RWPE2 (cell line): ENCODE measurements at regions not wholly inside any gene's neighbourhood (a gene's known extent, or its start where the extent isn't known, plus 50 kb on each side); places are given as distances from the start of the nearest gene placed in this dataset.

Source experiments
- ATAC-seq: fragments of 200-7000 bp; cut with Tn5 transposase; 3 replicates; pipeline ENCODE4 v1.9.1; 2021; ENCODE audit warnings: low read depth
- DNase-seq: peaks from one replicate; pipeline ENCODE4 v3.0.0-alpha.2; 2020; ENCODE audit warnings: low spot score
- H3K27ac ChIP-seq: fragments of 450-650 bp; 2 replicates; pipeline ENCODE4 v1.5.1; 2017; ENCODE audit warnings: mild to moderate bottlenecking; ENCODE audit not compliant: poor library complexity, severe bottlenecking
- H3K27me3 ChIP-seq: fragments of 250-450 bp; sonication (Bioruptor Pico); 2 replicates; pipeline ENCODE4 v1.5.1; 2021; ENCODE audit warnings: mild to moderate bottlenecking, moderate library complexity; ENCODE audit not compliant: insufficient read depth, poor library complexity, severe bottlenecking
- H3K36me3 ChIP-seq: fragments of 250-450 bp; sonication (Bioruptor Pico); 2 replicates; pipeline ENCODE4 v1.5.1; 2020; ENCODE audit warnings: low read depth, mild to moderate bottlenecking, moderate library complexity
- H3K4me1 ChIP-seq: fragments of 250-450 bp; sonication (Bioruptor Pico); 2 replicates; pipeline ENCODE4 v1.5.1; 2021; ENCODE audit warnings: mild to moderate bottlenecking, moderate library complexity; ENCODE audit not compliant: insufficient read depth, poor library complexity, severe bottlenecking
- H3K4me3 ChIP-seq: fragments of 250-450 bp; sonication (Bioruptor Pico); 2 replicates; pipeline ENCODE4 v1.5.1; 2021; ENCODE audit warnings: mild to moderate bottlenecking, moderate library complexity; ENCODE audit not compliant: severe bottlenecking
- H3K9me3 ChIP-seq: fragments of 250-450 bp; sonication (Bioruptor Pico); 2 replicates; pipeline ENCODE4 v1.5.1; 2021; ENCODE audit warnings: mild to moderate bottlenecking, moderate library complexity; ENCODE audit not compliant: severe bottlenecking
- TF ChIP-seq, protein P1 (sequence below): fragments of 450-650 bp; IDR thresholded peaks from one replicate; pipeline ENCODE4 v1.5.1; 2017; ENCODE audit warnings: mild to moderate bottlenecking, moderate library complexity; ENCODE audit not compliant: poor library complexity, severe bottlenecking

GRCh38 chr1:104574620-104575019, 824.9 kb downstream of the AMY1C start:
- no peak for ATAC-seq
- TF ChIP-seq, protein P1, sequence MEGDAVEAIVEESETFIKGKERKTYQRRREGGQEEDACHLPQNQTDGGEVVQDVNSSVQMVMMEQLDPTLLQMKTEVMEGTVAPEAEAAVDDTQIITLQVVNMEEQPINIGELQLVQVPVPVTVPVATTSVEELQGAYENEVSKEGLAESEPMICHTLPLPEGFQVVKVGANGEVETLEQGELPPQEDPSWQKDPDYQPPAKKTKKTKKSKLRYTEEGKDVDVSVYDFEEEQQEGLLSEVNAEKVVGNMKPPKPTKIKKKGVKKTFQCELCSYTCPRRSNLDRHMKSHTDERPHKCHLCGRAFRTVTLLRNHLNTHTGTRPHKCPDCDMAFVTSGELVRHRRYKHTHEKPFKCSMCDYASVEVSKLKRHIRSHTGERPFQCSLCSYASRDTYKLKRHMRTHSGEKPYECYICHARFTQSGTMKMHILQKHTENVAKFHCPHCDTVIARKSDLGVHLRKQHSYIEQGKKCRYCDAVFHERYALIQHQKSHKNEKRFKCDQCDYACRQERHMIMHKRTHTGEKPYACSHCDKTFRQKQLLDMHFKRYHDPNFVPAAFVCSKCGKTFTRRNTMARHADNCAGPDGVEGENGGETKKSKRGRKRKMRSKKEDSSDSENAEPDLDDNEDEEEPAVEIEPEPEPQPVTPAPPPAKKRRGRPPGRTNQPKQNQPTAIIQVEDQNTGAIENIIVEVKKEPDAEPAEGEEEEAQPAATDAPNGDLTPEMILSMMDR: no peak
- Histone ChIP-seq H3K36me3 (no peaks in the 10 kb centered on the region), H3K27ac (no peak overlapping the region), H3K27me3 (no peaks in the 10 kb centered on the region), H3K4me1 (no peaks in the 10 kb centered on the region), H3K4me3 (no peak overlapping the region), H3K9me3 (no peaks in the 10 kb centered on the region)
- no peak for DNase-seq

GRCh38 chr1:104592926-104593325, 843.2 kb downstream of the AMY1C start:
- ATAC-seq (no peak), DNase-seq (no peak)
- no peak overlapping the region for H3K4me3 ChIP-seq
- TF ChIP-seq, protein P1: no peak
- H3K27ac ChIP-seq: no peak overlapping the region
- no peaks in the 10 kb centered on the region for H3K27me3 ChIP-seq
- H3K36me3 ChIP-seq: no peaks in the 10 kb centered on the region
- H3K9me3 ChIP-seq: no peaks in the 10 kb centered on the region
- H3K4me1 ChIP-seq: no peaks in the 10 kb centered on the region

DNA sequence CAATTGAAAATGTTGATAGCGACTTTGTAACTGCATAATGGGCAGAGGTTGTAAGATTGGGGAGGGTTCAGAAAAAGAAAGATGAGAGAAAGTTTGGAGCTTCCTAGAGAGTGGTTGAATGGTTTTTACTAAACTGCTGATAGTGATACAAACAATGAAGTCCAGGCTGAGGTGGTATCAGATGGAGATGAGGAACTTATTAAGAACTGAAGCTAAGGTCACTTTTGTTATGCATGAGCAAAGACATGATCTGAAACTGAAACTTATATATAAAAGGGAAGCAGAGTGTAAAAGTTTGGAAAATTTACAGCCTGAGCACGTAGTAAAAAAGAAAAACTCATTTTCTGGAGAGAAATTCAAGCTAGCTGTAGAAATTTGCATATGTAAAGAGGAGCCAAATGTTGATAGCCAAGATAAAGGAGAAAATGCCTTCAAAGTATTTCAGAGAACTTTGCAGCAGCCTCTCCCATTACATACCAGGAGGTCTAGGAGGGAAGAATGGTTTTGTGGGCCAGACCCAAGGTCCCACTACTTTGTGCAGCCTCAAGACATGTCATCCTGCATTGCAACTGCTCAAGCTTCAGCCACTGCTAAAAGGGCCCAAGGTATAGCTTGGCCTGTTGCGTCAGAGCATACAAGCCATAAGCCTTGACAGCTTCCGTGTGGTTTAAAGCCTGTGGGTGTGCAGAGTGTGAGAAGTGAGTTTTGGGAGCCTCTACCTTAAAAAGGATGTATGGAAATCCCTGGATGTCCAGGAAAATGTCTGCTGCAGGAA, 843.9 kb downstream of the AMY1C start:
- Histone ChIP-seq H3K4me3 (no peak overlapping the region), H3K36me3 (no peaks in the 10 kb centered on the region), H3K9me3 (no peaks in the 10 kb centered on the region), H3K27me3 (no peaks in the 10 kb centered on the region), H3K27ac (no peak overlapping the region), H3K4me1 (no peaks in the 10 kb centered on the region)
- DNase-seq: no peak
- TF ChIP-seq, protein P1: no peak
- no peak for ATAC-seq

- TF ChIP-seq, protein P1: no peak
- ATAC-seq (no peak), DNase-seq (no peak)
- no peaks in the 10 kb centered on the region for H3K27me3 ChIP-seq
- H3K4me3 ChIP-seq: no peak overlapping the region
- H3K9me3 ChIP-seq: no peaks in the 10 kb centered on the region
- H3K27ac ChIP-seq: no peak overlapping the region
- H3K4me1 ChIP-seq: no peaks in the 10 kb centered on the region
- no peaks in the 10 kb centered on the region for H3K36me3 ChIP-seq
Measured at GRCh38 chr1:104617474-104617873, 867.8 kb downstream of the AMY1C start.

DNA sequence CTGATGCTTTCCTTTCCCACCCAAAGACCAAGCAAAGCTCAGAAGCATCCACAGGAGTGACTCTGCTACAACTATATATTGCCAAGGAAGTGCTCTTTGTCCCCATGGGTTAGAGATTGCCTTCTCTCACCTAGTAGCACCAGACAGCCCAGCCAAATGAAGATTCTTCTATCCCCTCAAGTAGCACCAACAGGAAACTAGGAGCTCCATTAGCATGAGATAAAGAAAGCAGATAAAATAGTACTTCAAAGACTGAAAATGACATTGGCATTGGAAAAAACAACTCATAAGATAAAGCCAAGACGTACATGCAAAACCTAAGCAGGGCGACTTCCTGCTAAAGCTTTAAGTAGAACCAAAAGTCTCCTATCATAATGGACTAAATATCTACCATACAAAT, 871.5 kb downstream of the AMY1C start:
- no peaks in the 10 kb centered on the region for H3K36me3 ChIP-seq
- no peak overlapping the region for H3K27ac ChIP-seq
- H3K9me3 ChIP-seq: no peaks in the 10 kb centered on the region
- H3K4me1 ChIP-seq: no peaks in the 10 kb centered on the region
- ATAC-seq (no peak), DNase-seq (no peak)
- peaks cover 8% of the 10 kb centered on the region for H3K27me3 ChIP-seq
- no peak overlapping the region for H3K4me3 ChIP-seq
- TF ChIP-seq, protein P1: no peak
